Upper lobe of left lung (tissue), 6 donors: ENCODE measurements at regions not wholly inside any gene's neighbourhood (a gene's known extent, or its start where the extent isn't known, plus 50 kb on each side); places are given as distances from the start of the nearest gene placed in this dataset.
"Not testable (repeated sequence)": the region's sequence is repeated elsewhere in the genome, so short reads cannot be mapped to it uniquely, and the experiment has no call there.

Experiments used
- ATAC-seq, 2 donors: fragments of 200-7000 bp; cut with Tn5 transposase; one replicate each; pipeline ENCODE4 v1.9.1; 2022; ENCODE audit warnings: mild to moderate bottlenecking in 2 of 2, moderate library complexity in 2 of 2; ENCODE audit not compliant: low FRiP score in 2 of 2
- DNase-seq, 2 donors: peaks; one replicate each; pipeline ENCODE4 v3.0.0-alpha.2; 2019 to 2020
- H3K27ac ChIP-seq, 4 donors: fragments of 200-600 bp; sonication (generic); one replicate each; pipeline ENCODE4 v1.5.1; 2016 to 2019
- H3K27me3 ChIP-seq, 4 donors: fragments of 200-600 bp; sonication (generic); one replicate each; pipeline ENCODE4 v1.5.1; 2017 to 2019
- H3K36me3 ChIP-seq, 4 donors: fragments of 200-600 bp; sonication (generic); one replicate each; pipeline ENCODE4 v1.5.1; 2016 to 2019
- H3K4me1 ChIP-seq, 4 donors: fragments of 200-600 bp; sonication (generic); one replicate each; pipeline ENCODE4 v1.5.1; 2018 to 2019
- H3K4me3 ChIP-seq, 4 donors: fragments of 200-600 bp; sonication (generic); one replicate each; pipeline ENCODE4 v1.5.1; 2017 to 2019; ENCODE audit warnings: mild to moderate bottlenecking in 2 of 4, moderate library complexity in 1 of 4
- H3K9me3 ChIP-seq, 4 donors: fragments of 200-600 bp; sonication (generic); one replicate each; pipeline ENCODE4 v1.5.1; 2018 to 2019
- CTCF ChIP-seq, 6 experiments: fragments of 450-650 bp in 4 of 6; fragments of 200-600 bp in 2 of 6; sonication (generic) in 2 of 6; IDR thresholded peaks; one replicate each; pipeline ENCODE4 v1.5.1; 2016 to 2019; ENCODE audit warnings: antibody characterized with exemption in 6 of 6
- EP300 ChIP-seq, 4 donors: sonication (generic); formaldehyde crosslinking; IDR thresholded peaks; one replicate each; pipeline ENCODE4 v1.5.1; 2017; ENCODE audit warnings: antibody characterized with exemption in 4 of 4, control low read depth in 2 of 4
- POLR2A ChIP-seq, 4 donors: fragments of 450-650 bp; IDR thresholded peaks; one replicate each; pipeline ENCODE4 v1.5.1; 2016 to 2017; ENCODE audit warnings: antibody characterized with exemption in 4 of 4, mild to moderate bottlenecking in 2 of 4
- POLR2AphosphoS5 ChIP-seq, 2 donors: sonication (generic); formaldehyde crosslinking; IDR thresholded peaks; one replicate each; pipeline ENCODE4 v1.5.1; 2017; ENCODE audit warnings: antibody characterized with exemption in 2 of 2
- WGBS, 2 donors: methylation state at CpG; one replicate each; pipeline ENCODE4 v1.1.5; 2017 to 2018; 5-methylcytosine and 5-hydroxymethylcytosine counted together
- donor health status: DM: no; HTN: no; CAD: no; lungs with moderate emphysema.
- donor health status: DM: no; HTN: yes; CAD: no; lungs with severe emphysema.

GRCh38 chr6:76510489-76510888, 438.0 kb upstream of the IMPG1 start:
- no peak overlapping the region for H3K27ac ChIP-seq
- H3K4me3 ChIP-seq, result no peak overlapping the region
- ATAC-seq, result no peak

GRCh38 chr6:76509397-76509796, 436.9 kb upstream of the IMPG1 start:
- Histone ChIP-seq H3K36me3 (no peaks in the 10 kb centered on the region), H3K27me3 (no peaks in the 10 kb centered on the region), H3K9me3 (no peaks in the 10 kb centered on the region), H3K4me1 (no peaks in the 10 kb centered on the region), H3K4me3 (no peak overlapping the region), H3K27ac (no peak overlapping the region)
- WGBS, 2 donors, result 74 to 85% methylated on average over 2 of the region's 2 CpGs
- TF ChIP-seq POLR2A (IDR thresholded peaks at IDR 0.05), result no peak
- ATAC-seq (no peak), DNase-seq (no peak)

More at GRCh38 chr6:76510489-76510888, 438.0 kb upstream of the IMPG1 start:
- no peak for DNase-seq
- Histone ChIP-seq H3K9me3 (no peaks in the 10 kb centered on the region), H3K27me3 (no peaks in the 10 kb centered on the region), H3K36me3 (no peaks in the 10 kb centered on the region), H3K4me1 (no peaks in the 10 kb centered on the region)
- TF ChIP-seq POLR2A (IDR thresholded peaks at IDR 0.05) (no peak), EP300 (IDR thresholded peaks at IDR 0.05) (no peak), CTCF (IDR thresholded peaks at IDR 0.05) (no peak), POLR2AphosphoS5 (IDR thresholded peaks at IDR 0.05) (no peak)

- ATAC-seq (no peak), DNase-seq (no peak)
- Histone ChIP-seq H3K9me3 (no peaks in the 10 kb centered on the region), H3K27ac (no peak overlapping the region), H3K27me3 (no peaks in the 10 kb centered on the region), H3K4me3 (no peak overlapping the region), H3K36me3 (no peaks in the 10 kb centered on the region), H3K4me1 (no peaks in the 10 kb centered on the region)
- TF ChIP-seq CTCF (IDR thresholded peaks at IDR 0.05), result no peak
- no peak for TF ChIP-seq EP300 (IDR thresholded peaks at IDR 0.05)
- no peak for TF ChIP-seq POLR2A (IDR thresholded peaks at IDR 0.05)
- no peak for TF ChIP-seq POLR2AphosphoS5 (IDR thresholded peaks at IDR 0.05)
- 46 to 50% methylated on average over 1 of the region's 1 CpG for WGBS, 2 donors
Observed at GRCh38 chr6:76506808-76507207, 434.3 kb upstream of the IMPG1 start.

GRCh38 chr6:76495909-76496308, 423.4 kb upstream of the IMPG1 start:
- Histone ChIP-seq H3K27me3 (no peaks in the 10 kb centered on the region), H3K9me3 (peaks cover 0 to 23% (median 7%) of the 10 kb centered on the region in 4 donors), H3K4me1 (no peaks in the 10 kb centered on the region), H3K27ac (no peak overlapping the region), H3K4me3 (no peak overlapping the region), H3K36me3 (no peaks in the 10 kb centered on the region)
- 88 to 94% methylated on average over 2 of the region's 2 CpGs for WGBS, 2 donors
- TF ChIP-seq POLR2AphosphoS5 (IDR thresholded peaks at IDR 0.05) (no peak), POLR2A (IDR thresholded peaks at IDR 0.05) (no peak), CTCF (IDR thresholded peaks at IDR 0.05) (no peak), EP300 (IDR thresholded peaks at IDR 0.05) (no peak)
- no peak for DNase-seq
- no peak for ATAC-seq

- peaks cover 0 to 23% (median 7%) of the 10 kb centered on the region in 4 donors for H3K9me3 ChIP-seq
- 70 to 92% methylated on average over 3 of the region's 3 CpGs for WGBS, 2 donors
- not testable (repeated sequence) for H3K27me3 ChIP-seq, H3K27ac ChIP-seq, H3K4me3 ChIP-seq, H3K4me1 ChIP-seq, ATAC-seq, H3K36me3 ChIP-seq, DNase-seq
Observed at GRCh38 chr6:76491376-76491775, 418.9 kb upstream of the IMPG1 start.

GRCh38 chr6:76490456-76490855, 418.0 kb upstream of the IMPG1 start:
- no peak overlapping the region for H3K4me3 ChIP-seq
- H3K36me3 ChIP-seq, result no peaks in the 10 kb centered on the region
- ATAC-seq, result no peak
- H3K9me3 ChIP-seq, result peaks cover 0 to 17% (median 3%) of the 10 kb centered on the region in 4 donors
- H3K27ac ChIP-seq, result no peak overlapping the region
- no peak for DNase-seq
- no peaks in the 10 kb centered on the region for H3K27me3 ChIP-seq
- H3K4me1 ChIP-seq, result no peaks in the 10 kb centered on the region
- TF ChIP-seq POLR2AphosphoS5 (IDR thresholded peaks at IDR 0.05) (no peak), CTCF (IDR thresholded peaks at IDR 0.05) (no peak)
